ENCODE measurements at regions not wholly inside any gene's neighbourhood (a gene's known extent, or its start where the extent isn't known, plus 50 kb on each side); places are given as distances from the start of the nearest gene placed in this dataset.

DNA sequence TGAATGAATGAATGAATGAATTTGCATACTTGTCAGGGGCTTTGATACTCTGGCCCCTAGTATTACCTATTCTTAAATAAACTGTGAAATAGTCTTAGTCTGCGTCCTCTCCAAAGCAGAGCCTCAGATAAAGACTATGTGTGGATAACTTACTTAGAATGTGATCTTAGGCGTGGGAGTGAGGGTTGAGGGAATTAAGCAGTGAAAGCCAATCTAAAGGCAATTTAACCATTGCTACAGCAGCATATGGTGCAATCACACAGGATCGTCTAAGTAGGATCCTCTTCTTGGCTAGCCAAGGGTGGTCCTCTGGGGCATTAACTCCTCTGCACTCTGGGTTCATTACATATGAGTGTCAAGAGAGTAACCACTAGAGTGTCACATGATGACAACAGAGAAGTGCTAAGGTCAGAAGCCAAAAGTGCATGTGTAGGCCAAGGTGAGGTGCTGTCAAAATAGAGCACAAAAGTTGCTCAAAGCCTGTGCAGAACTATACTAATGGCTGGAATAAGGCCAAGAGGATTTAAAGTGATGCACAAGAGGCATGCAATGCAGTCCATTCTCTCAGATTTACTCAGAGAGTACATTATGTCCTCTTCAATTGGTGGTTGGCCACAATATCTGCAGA, 274.4 kb upstream of the SEMA6A start:
- in situ Hi-C loops (cut with MboI; ENCODE audit: low sequenced_read_pairs, unreplicated experiment), result no loop called here
- no peak for DNase-seq (ENCODE audit: low spot score)
- TF ChIP-seq CTCF (IDR thresholded peaks at IDR 0.05; ENCODE audit: borderline replicate concordance, control extremely low read depth, extremely low read depth, insufficient read depth, missing control alignments), result no peak

GRCh38 chr5:116847960-116848359, 273.3 kb upstream of the SEMA6A start:
- no peak for TF ChIP-seq CTCF (IDR thresholded peaks at IDR 0.05; ENCODE audit: borderline replicate concordance, control extremely low read depth, extremely low read depth, insufficient read depth, missing control alignments)
- in situ Hi-C loops (cut with MboI; ENCODE audit: low sequenced_read_pairs, unreplicated experiment), result no loop called here
- DNase-seq (ENCODE audit: low spot score), result no peak

GRCh38 chr5:116844015-116844414, 269.4 kb upstream of the SEMA6A start:
- TF ChIP-seq CTCF (IDR thresholded peaks at IDR 0.05; ENCODE audit: borderline replicate concordance, control extremely low read depth, extremely low read depth, insufficient read depth, missing control alignments), result no peak
- in situ Hi-C loops (cut with MboI; ENCODE audit: low sequenced_read_pairs, unreplicated experiment), result no loop called here
- DNase-seq (ENCODE audit: low spot score), result no peak

- in situ Hi-C loops (cut with MboI; ENCODE audit: low sequenced_read_pairs, unreplicated experiment), result no loop called here
- TF ChIP-seq CTCF (IDR thresholded peaks at IDR 0.05; ENCODE audit: borderline replicate concordance, control extremely low read depth, extremely low read depth, insufficient read depth, missing control alignments), result no peak
- no peak for DNase-seq (ENCODE audit: low spot score)
Observed at GRCh38 chr5:116842514-116842961, 267.9 kb upstream of the SEMA6A start.

DNA sequence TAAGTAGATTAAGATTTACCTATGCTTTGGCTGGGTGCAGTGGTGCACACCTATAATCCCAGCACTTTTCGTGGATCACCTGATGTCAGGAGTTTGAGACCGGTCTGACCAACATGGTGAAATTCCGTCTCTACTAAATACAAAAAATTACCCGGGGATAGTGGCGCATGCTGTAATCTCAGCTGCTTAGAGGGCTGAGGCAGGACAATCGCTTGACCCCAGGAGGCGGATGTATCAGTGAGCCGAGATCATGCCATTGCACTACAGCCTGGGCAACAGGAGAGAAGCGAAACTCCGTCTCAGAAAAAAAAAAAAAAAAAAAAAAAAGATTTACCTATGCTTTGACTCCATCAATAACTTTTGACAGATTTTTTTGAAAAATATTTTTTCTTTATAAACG, 267.1 kb upstream of the SEMA6A start:
- no peak for TF ChIP-seq CTCF (IDR thresholded peaks at IDR 0.05; ENCODE audit: borderline replicate concordance, control extremely low read depth, extremely low read depth, insufficient read depth, missing control alignments)
- no peak for DNase-seq (ENCODE audit: low spot score)
- in situ Hi-C loops (cut with MboI; ENCODE audit: low sequenced_read_pairs, unreplicated experiment), result no loop called here

DNA sequence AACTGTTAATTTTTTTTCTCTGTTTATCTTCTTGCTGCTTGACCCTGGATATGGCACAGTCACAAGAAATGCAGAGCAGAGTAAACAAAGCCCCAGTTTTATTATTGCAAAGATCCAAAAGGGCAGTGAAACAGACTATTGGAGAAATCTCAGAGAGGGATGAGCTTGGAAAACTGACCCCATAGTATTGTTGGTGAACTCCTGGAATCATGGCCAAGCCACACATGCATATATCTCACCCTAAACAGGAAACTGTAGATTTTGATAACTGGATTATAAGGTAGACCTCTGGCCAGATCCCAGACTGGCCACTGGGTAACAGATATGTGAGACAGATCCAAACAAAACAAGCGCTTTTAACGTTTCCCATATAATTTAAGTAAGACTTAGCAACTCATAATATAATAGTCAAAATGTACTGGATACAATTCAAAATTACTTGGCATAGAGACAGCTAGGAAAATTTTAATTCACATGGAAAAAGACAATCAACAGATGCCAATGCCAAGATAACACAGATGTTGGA, 263.5 kb upstream of the SEMA6A start:
- in situ Hi-C loops (cut with MboI; ENCODE audit: low sequenced_read_pairs, unreplicated experiment), result no loop called here
- no peak for TF ChIP-seq CTCF (IDR thresholded peaks at IDR 0.05; ENCODE audit: borderline replicate concordance, control extremely low read depth, extremely low read depth, insufficient read depth, missing control alignments)
- no peak for DNase-seq (ENCODE audit: low spot score)
